SK-N-SH (cell line): ENCODE measurements at regions not wholly inside any gene's neighbourhood (a gene's known extent, or its start where the extent isn't known, plus 50 kb on each side); places are given as distances from the start of the nearest gene placed in this dataset.

Experiments used
- CHD2 ChIP-seq: fragments of 150-350 bp; IDR thresholded peaks from 2 replicates; pipeline ENCODE4 v1.6.1; 2018; ENCODE audit warnings: low read length; ENCODE audit not compliant: partially characterized antibody
- CTCF ChIP-seq: fragments of 200-600 bp; sonication (generic); IDR thresholded peaks from 2 replicates; pipeline ENCODE4 v1.6.1; 2017; ENCODE audit warnings: antibody characterized with exemption, mild to moderate bottlenecking, moderate library complexity
- ELF1 ChIP-seq: IDR thresholded peaks from 2 replicates; pipeline ENCODE4 v1.4.0; 2012
- EP300 ChIP-seq, 2 experiments: IDR thresholded peaks; 2 replicates each; pipeline versions ENCODE4 v1.4.0 to v1.6.1; 2012; ENCODE audit warnings: borderline replicate concordance in 1 of 2, low read depth in 1 of 2, low read length in 1 of 2
- EZH2phosphoT487 ChIP-seq: fragments of 200-600 bp; sonication (generic); IDR thresholded peaks from 2 replicates; pipeline ENCODE4 v1.6.1; 2017; ENCODE audit warnings: low read depth, mixed run types, mild to moderate bottlenecking, antibody characterized with exemption, moderate library complexity, borderline replicate concordance
- MXI1 ChIP-seq: IDR thresholded peaks from 2 replicates; pipeline ENCODE4 v1.6.1; 2012; ENCODE audit warnings: mild to moderate bottlenecking, low read depth, low read length, improper control_type of control experiment
- POLR2AphosphoS5 ChIP-seq: IDR thresholded peaks from 2 replicates; pipeline ENCODE4 v1.6.1; 2012; ENCODE audit warnings: low read depth, low read length
- RCOR1 ChIP-seq: fragments of 150-350 bp; IDR thresholded peaks from 2 replicates; pipeline ENCODE4 v1.6.1; 2017; ENCODE audit warnings: antibody characterized with exemption, low read length
- REST ChIP-seq: IDR thresholded peaks from 2 replicates; pipeline ENCODE4 v1.6.1; 2012; ENCODE audit warnings: mild to moderate bottlenecking, low read depth, low read length, moderate library complexity
- TAF1 ChIP-seq: IDR thresholded peaks from 2 replicates; pipeline ENCODE4 v1.6.1; 2012; ENCODE audit warnings: low read depth, mild to moderate bottlenecking, low read length, moderate library complexity, borderline replicate concordance
- TCF12 ChIP-seq: IDR thresholded peaks from 2 replicates; pipeline ENCODE4 v1.4.0; 2012
- TEAD4 ChIP-seq: IDR thresholded peaks from 2 replicates; pipeline ENCODE4 v1.4.0; 2012; ENCODE audit warnings: mild to moderate bottlenecking, borderline replicate concordance; ENCODE audit not compliant: insufficient read depth
- USF1 ChIP-seq: IDR thresholded peaks from 2 replicates; pipeline ENCODE4 v1.4.0; 2012; ENCODE audit warnings: low read depth, borderline replicate concordance

GRCh38 chr7:110309941-110310340 lies 781.0 kb upstream of the LRRN3 start:
- no peak for TF ChIP-seq TEAD4
- TF ChIP-seq TCF12 = no peak
- TF ChIP-seq MXI1 = no peak
- no peak for TF ChIP-seq CTCF
- TF ChIP-seq EP300 (IDR thresholded peaks at IDR 0.05; ENCODE audit: borderline replicate concordance in 1 of 2, low read depth in 1 of 2, low read length in 1 of 2) = no peak
- TF ChIP-seq TAF1 = no peak
- no peak for TF ChIP-seq USF1
- no peak for TF ChIP-seq POLR2AphosphoS5
- TF ChIP-seq ELF1 = no peak
- no peak for TF ChIP-seq RCOR1
- TF ChIP-seq EZH2phosphoT487 = no peak
- TF ChIP-seq REST = no peak
- no peak for TF ChIP-seq CHD2
